HEK293 (cell line): ENCODE measurements at regions not wholly inside any gene's neighbourhood (a gene's known extent, or its start where the extent isn't known, plus 50 kb on each side); places are given as distances from the start of the nearest gene placed in this dataset.

ENCODE experiments used
- CTCF ChIA-PET: fragments of 350-600 bp; formaldehyde crosslinking; extraction: SDS; loops from one replicate; lab custom pipeline; 2021; ENCODE audit warnings: antibody characterized with exemption; lab: Yijun Ruan, JAX
- POLR2A ChIA-PET: fragments of 300-600 bp; formaldehyde crosslinking; extraction: SDS; loops from one replicate; lab custom pipeline; 2020; ENCODE audit warnings: antibody characterized with exemption, inconsistent platforms; lab: Yijun Ruan, JAX
- H3K27ac ChIP-seq: fragments of 200-500 bp; sonication (Bioruptor generic); 2 replicates; pipeline ENCODE4 v1.5.1; 2014; ENCODE audit warnings: low read depth, low read length, control low read depth, inconsistent platforms; ENCODE audit errors: extremely low read depth
- H3K36me3 ChIP-seq, 2 experiments: fragments of 200-500 bp in 1 of 2; sonication (Bioruptor generic) in 1 of 2; 1 replicate in 1 of 2; 2 replicates in 1 of 2; pipeline ENCODE4 v1.5.1; 2014 to 2017; ENCODE audit warnings: inconsistent platforms in 2 of 2, low read length in 2 of 2; ENCODE audit not compliant: control insufficient read depth in 2 of 2, insufficient read depth in 1 of 2
- H3K4me1 ChIP-seq: fragments of 200-500 bp; sonication (Bioruptor generic); 2 replicates; pipeline ENCODE4 v1.5.1; 2014; ENCODE audit warnings: mild to moderate bottlenecking, low read length, inconsistent platforms; ENCODE audit not compliant: control insufficient read depth, insufficient read depth
- H3K4me3 ChIP-seq: 2 replicates; pipeline ENCODE4 v1.5.1; 2011; ENCODE audit warnings: low read depth, mild to moderate bottlenecking, control low read depth, low read length, moderate library complexity
- H3K9me3 ChIP-seq: fragments of 200-500 bp; sonication (Bioruptor generic); 2 replicates; pipeline ENCODE4 v1.5.1; 2014; ENCODE audit warnings: low read depth, low read length, inconsistent platforms; ENCODE audit not compliant: control insufficient read depth, insufficient read depth
- HOXD13 ChIP-seq: sonication (generic); formaldehyde crosslinking; IDR thresholded peaks from 2 replicates; pipeline ENCODE4 v1.8.0; 2022; ENCODE audit warnings: missing genetic modification reagents, borderline replicate concordance
- KLF7 ChIP-seq: fragments of 450-650 bp; formaldehyde crosslinking; IDR thresholded peaks from 2 replicates; pipeline ENCODE4 v1.5.1; 2016; ENCODE audit warnings: missing biosample characterization, missing genetic modification characterization, borderline replicate concordance
- ZNF10 ChIP-seq: fragments of 450-650 bp; formaldehyde crosslinking; IDR thresholded peaks from 2 replicates; pipeline ENCODE4 v1.5.1; 2017; ENCODE audit warnings: missing biosample characterization, missing genetic modification characterization
- ZNF132 ChIP-seq: fragments of 450-650 bp; formaldehyde crosslinking; IDR thresholded peaks from 2 replicates; pipeline ENCODE4 v1.5.1; 2017; ENCODE audit warnings: missing biosample characterization, missing genetic modification characterization, borderline replicate concordance
- ZNF174 ChIP-seq: fragments of 450-650 bp; formaldehyde crosslinking; IDR thresholded peaks from 2 replicates; pipeline ENCODE4 v1.5.0; 2017; ENCODE audit warnings: missing biosample characterization, mild to moderate bottlenecking, missing genetic modification characterization
- ZNF239 ChIP-seq: fragments of 450-650 bp; formaldehyde crosslinking; IDR thresholded peaks from 2 replicates; pipeline ENCODE4 v1.5.1; 2016; ENCODE audit warnings: missing biosample characterization, missing genetic modification characterization
- ZNF24 ChIP-seq: fragments of 450-650 bp; formaldehyde crosslinking; IDR thresholded peaks from 2 replicates; pipeline ENCODE4 v1.5.1; 2016; ENCODE audit warnings: missing biosample characterization, missing genetic modification characterization
- ZNF274 ChIP-seq, 2 experiments: fragments of 200-500 bp in 1 of 2; fragments of 450-650 bp in 1 of 2; sonication (Bioruptor generic) in 1 of 2; formaldehyde crosslinking in 1 of 2; IDR thresholded peaks; 2 replicates each; pipeline versions ENCODE4 v1.5.1 to v1.6.1; 2014 to 2016; ENCODE audit warnings: borderline replicate concordance in 1 of 2, inconsistent platforms in 1 of 2, low read length in 1 of 2, missing biosample characterization in 1 of 2, missing genetic modification characterization in 1 of 2
- ZNF302 ChIP-seq: fragments of 450-650 bp; formaldehyde crosslinking; IDR thresholded peaks from 2 replicates; pipeline ENCODE4 v1.5.1; 2016; ENCODE audit warnings: missing biosample characterization, missing genetic modification characterization, low read depth
- ZNF37A ChIP-seq: fragments of 450-650 bp; IDR thresholded peaks from 2 replicates; pipeline ENCODE4 v1.5.1; 2018; ENCODE audit warnings: missing biosample characterization, missing genetic modification characterization
- ZNF530 ChIP-seq: fragments of 450-650 bp; formaldehyde crosslinking; IDR thresholded peaks from 2 replicates; pipeline ENCODE4 v1.5.1; 2016; ENCODE audit warnings: low read depth, missing biosample characterization, missing genetic modification characterization
- ZNF560 ChIP-seq: fragments of 450-650 bp; formaldehyde crosslinking; IDR thresholded peaks from 2 replicates; pipeline ENCODE4 v1.5.1; 2017; ENCODE audit warnings: missing biosample characterization, missing genetic modification characterization, borderline replicate concordance
- ZNF624 ChIP-seq: fragments of 450-650 bp; formaldehyde crosslinking; IDR thresholded peaks from 2 replicates; pipeline ENCODE4 v1.5.1; 2017; ENCODE audit warnings: missing biosample characterization, missing genetic modification characterization
- ZNF629 ChIP-seq: fragments of 450-650 bp; formaldehyde crosslinking; IDR thresholded peaks from 2 replicates; pipeline ENCODE4 v1.5.1; 2017; ENCODE audit warnings: missing biosample characterization, missing genetic modification characterization
- ZNF654 ChIP-seq: fragments of 450-650 bp; formaldehyde crosslinking; IDR thresholded peaks from 2 replicates; pipeline ENCODE4 v1.5.1; 2016; ENCODE audit warnings: low read depth, missing biosample characterization, missing genetic modification characterization
- ZNF768 ChIP-seq: fragments of 450-650 bp; formaldehyde crosslinking; IDR thresholded peaks from 2 replicates; pipeline ENCODE4 v1.5.1; 2018; ENCODE audit warnings: missing biosample characterization, mild to moderate bottlenecking, missing genetic modification characterization
- ZNF791 ChIP-seq: fragments of 450-650 bp; formaldehyde crosslinking; IDR thresholded peaks from 2 replicates; pipeline ENCODE4 v1.5.1; 2016; ENCODE audit warnings: missing biosample characterization, missing genetic modification characterization
- ZNF830 ChIP-seq: fragments of 450-650 bp; IDR thresholded peaks from 2 replicates; pipeline ENCODE4 v1.5.0; 2018; ENCODE audit warnings: missing biosample characterization, missing genetic modification characterization, low read depth, mild to moderate bottlenecking, moderate library complexity
- TF ChIP-seq, protein P1 (sequence below): fragments of 450-650 bp; formaldehyde crosslinking; IDR thresholded peaks from 2 replicates; pipeline ENCODE4 v1.5.1; 2016; ENCODE audit warnings: missing biosample characterization, missing genetic modification characterization, borderline replicate concordance
- TF ChIP-seq, protein P2 (sequence below): fragments of 450-650 bp; formaldehyde crosslinking; IDR thresholded peaks from 2 replicates; pipeline ENCODE4 v1.5.1; 2017; ENCODE audit warnings: missing biosample characterization, missing genetic modification characterization
- TF ChIP-seq, protein P3 (sequence below): fragments of 450-650 bp; formaldehyde crosslinking; IDR thresholded peaks from 2 replicates; pipeline ENCODE4 v1.5.1; 2016; ENCODE audit warnings: missing biosample characterization, missing genetic modification characterization
- TF ChIP-seq, protein P4 (sequence below): fragments of 450-650 bp; IDR thresholded peaks from 2 replicates; pipeline ENCODE4 v1.5.1; 2018; ENCODE audit warnings: missing biosample characterization, mild to moderate bottlenecking, missing genetic modification characterization

DNA sequence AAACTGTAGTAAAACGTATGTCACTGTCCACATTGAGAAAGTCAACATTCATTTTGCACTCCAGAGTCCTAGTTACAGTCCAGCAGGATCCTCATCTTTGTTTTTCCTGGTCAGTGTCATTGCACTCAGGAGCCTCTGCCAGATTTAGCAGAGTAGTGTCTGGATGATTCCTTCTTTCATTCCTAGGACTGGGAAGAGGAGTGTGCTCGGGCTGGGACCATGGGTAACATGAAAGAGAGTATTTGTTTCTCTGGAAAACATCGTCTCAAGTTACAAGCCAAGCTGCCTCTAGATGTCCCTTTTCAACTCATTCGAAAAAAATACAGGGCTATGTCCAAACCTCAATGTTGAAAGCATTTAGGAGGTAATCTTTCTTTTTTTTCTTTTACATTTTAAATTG, 69.9 kb upstream of the TNIP3 start:
- H3K9me3 ChIP-seq = no peaks in the 10 kb centered on the region
- H3K4me1 ChIP-seq = no peaks in the 10 kb centered on the region
- no peaks in the 10 kb centered on the region for H3K36me3 ChIP-seq
- H3K4me3 ChIP-seq = no peak overlapping the region
- H3K27ac ChIP-seq = no peak overlapping the region
- POLR2A ChIA-PET = no interaction called here
- CTCF ChIA-PET = no interaction called here
- no peak for TF ChIP-seq ZNF132

DNA sequence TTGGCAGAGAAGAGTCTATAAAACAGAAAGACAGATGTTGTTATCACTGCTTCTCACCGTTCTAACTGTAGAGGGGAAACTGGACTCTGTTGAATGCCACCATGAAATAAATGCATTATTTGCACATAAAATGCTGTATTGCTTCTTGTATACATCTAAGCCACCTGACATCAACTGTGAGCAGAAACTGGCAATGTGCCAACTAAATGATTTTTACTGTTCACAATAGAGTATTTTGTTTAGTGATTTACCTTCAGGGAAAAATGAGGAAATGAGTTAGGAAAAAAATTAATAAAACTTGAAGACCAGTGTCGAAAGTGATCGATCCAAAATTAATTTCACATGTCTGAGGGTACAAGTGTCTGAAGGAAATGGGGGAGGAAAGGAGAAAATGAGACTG, 65.9 kb upstream of the TNIP3 start:
- H3K36me3 ChIP-seq = no peaks in the 10 kb centered on the region
- H3K9me3 ChIP-seq = no peaks in the 10 kb centered on the region
- no peaks in the 10 kb centered on the region for H3K4me1 ChIP-seq
- ChIA-PET POLR2A (no interaction called here), CTCF (no interaction called here)
- no peak overlapping the region for H3K4me3 ChIP-seq
- no peak overlapping the region for H3K27ac ChIP-seq
- TF ChIP-seq HOXD13 (CRISPR knock-in tag) = no peak
- TF ChIP-seq ZNF830 (tag by site-specific recombination) = 0 out of 2 replicates have a peak, but pooled peaks have one; percentile 46
- TF ChIP-seq ZNF174 (tag by site-specific recombination) = no peak

DNA sequence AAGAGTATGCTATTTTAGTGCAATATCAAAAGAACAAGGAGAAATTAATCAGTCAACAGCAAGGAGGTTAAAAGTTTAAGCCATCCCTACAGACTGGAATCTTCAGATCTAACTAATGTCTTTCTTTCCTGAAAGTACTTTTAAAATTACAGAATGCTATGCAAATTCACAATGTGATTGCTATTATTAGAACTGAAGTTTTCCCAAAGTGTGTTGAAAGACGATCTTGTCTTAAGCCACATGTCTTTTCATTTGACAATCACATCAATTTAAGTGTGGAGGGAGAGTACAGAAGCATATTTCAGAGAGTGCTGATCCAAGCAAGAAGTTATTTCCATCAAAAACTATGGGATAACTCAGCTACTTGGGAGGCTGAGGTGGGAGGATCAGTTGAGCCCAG, 64.7 kb upstream of the TNIP3 start:
- H3K4me3 ChIP-seq = no peak overlapping the region
- CTCF ChIA-PET = no interaction called here
- H3K9me3 ChIP-seq = no peaks in the 10 kb centered on the region
- POLR2A ChIA-PET = no interaction called here
- H3K36me3 ChIP-seq = no peaks in the 10 kb centered on the region
- H3K4me1 ChIP-seq = no peaks in the 10 kb centered on the region
- no peak overlapping the region for H3K27ac ChIP-seq
- TF ChIP-seq, protein P1, sequence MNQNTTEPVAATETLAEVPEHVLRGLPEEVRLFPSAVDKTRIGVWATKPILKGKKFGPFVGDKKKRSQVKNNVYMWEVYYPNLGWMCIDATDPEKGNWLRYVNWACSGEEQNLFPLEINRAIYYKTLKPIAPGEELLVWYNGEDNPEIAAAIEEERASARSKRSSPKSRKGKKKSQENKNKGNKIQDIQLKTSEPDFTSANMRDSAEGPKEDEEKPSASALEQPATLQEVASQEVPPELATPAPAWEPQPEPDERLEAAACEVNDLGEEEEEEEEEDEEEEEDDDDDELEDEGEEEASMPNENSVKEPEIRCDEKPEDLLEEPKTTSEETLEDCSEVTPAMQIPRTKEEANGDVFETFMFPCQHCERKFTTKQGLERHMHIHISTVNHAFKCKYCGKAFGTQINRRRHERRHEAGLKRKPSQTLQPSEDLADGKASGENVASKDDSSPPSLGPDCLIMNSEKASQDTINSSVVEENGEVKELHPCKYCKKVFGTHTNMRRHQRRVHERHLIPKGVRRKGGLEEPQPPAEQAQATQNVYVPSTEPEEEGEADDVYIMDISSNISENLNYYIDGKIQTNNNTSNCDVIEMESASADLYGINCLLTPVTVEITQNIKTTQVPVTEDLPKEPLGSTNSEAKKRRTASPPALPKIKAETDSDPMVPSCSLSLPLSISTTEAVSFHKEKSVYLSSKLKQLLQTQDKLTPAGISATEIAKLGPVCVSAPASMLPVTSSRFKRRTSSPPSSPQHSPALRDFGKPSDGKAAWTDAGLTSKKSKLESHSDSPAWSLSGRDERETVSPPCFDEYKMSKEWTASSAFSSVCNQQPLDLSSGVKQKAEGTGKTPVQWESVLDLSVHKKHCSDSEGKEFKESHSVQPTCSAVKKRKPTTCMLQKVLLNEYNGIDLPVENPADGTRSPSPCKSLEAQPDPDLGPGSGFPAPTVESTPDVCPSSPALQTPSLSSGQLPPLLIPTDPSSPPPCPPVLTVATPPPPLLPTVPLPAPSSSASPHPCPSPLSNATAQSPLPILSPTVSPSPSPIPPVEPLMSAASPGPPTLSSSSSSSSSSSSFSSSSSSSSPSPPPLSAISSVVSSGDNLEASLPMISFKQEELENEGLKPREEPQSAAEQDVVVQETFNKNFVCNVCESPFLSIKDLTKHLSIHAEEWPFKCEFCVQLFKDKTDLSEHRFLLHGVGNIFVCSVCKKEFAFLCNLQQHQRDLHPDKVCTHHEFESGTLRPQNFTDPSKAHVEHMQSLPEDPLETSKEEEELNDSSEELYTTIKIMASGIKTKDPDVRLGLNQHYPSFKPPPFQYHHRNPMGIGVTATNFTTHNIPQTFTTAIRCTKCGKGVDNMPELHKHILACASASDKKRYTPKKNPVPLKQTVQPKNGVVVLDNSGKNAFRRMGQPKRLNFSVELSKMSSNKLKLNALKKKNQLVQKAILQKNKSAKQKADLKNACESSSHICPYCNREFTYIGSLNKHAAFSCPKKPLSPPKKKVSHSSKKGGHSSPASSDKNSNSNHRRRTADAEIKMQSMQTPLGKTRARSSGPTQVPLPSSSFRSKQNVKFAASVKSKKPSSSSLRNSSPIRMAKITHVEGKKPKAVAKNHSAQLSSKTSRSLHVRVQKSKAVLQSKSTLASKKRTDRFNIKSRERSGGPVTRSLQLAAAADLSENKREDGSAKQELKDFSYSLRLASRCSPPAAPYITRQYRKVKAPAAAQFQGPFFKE (tag by site-specific recombination) = no peak
- TF ChIP-seq ZNF239 (tag by site-specific recombination) (no peak), ZNF629 (tag by site-specific recombination) (no peak), ZNF560 (tag by site-specific recombination) (no peak), ZNF768 (tag by site-specific recombination) (no peak), ZNF624 (tag by site-specific recombination) (no peak), ZNF791 (tag by site-specific recombination) (no peak), ZNF10 (tag by site-specific recombination) (no peak), KLF7 (tag by site-specific recombination) (no peak), ZNF24 (no peak), ZNF654 (tag by site-specific recombination) (no peak), ZNF37A (tag by site-specific recombination) (no peak), ZNF302 (tag by site-specific recombination) (no peak), ZNF530 (no peak), ZNF274 (IDR thresholded peaks at IDR 0.05; ENCODE audit: low read length) (no peak), ZNF274 (tag by site-specific recombination; IDR thresholded peaks at IDR 0.05; ENCODE audit: borderline replicate concordance) (no peak)
- TF ChIP-seq, protein P2, sequence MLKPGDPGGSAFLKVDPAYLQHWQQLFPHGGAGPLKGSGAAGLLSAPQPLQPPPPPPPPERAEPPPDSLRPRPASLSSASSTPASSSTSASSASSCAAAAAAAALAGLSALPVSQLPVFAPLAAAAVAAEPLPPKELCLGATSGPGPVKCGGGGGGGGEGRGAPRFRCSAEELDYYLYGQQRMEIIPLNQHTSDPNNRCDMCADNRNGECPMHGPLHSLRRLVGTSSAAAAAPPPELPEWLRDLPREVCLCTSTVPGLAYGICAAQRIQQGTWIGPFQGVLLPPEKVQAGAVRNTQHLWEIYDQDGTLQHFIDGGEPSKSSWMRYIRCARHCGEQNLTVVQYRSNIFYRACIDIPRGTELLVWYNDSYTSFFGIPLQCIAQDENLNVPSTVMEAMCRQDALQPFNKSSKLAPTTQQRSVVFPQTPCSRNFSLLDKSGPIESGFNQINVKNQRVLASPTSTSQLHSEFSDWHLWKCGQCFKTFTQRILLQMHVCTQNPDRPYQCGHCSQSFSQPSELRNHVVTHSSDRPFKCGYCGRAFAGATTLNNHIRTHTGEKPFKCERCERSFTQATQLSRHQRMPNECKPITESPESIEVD (tag by site-specific recombination) = no peak
- TF ChIP-seq, protein P3, sequence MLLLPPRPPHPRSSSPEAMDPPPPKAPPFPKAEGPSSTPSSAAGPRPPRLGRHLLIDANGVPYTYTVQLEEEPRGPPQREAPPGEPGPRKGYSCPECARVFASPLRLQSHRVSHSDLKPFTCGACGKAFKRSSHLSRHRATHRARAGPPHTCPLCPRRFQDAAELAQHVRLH (tag by site-specific recombination) = no peak
- TF ChIP-seq, protein P4, sequence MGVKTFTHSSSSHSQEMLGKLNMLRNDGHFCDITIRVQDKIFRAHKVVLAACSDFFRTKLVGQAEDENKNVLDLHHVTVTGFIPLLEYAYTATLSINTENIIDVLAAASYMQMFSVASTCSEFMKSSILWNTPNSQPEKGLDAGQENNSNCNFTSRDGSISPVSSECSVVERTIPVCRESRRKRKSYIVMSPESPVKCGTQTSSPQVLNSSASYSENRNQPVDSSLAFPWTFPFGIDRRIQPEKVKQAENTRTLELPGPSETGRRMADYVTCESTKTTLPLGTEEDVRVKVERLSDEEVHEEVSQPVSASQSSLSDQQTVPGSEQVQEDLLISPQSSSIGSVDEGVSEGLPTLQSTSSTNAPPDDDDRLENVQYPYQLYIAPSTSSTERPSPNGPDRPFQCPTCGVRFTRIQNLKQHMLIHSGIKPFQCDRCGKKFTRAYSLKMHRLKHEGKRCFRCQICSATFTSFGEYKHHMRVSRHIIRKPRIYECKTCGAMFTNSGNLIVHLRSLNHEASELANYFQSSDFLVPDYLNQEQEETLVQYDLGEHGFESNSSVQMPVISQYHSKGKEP (tag by site-specific recombination) = no peak
